ENCODE measurements at regions not wholly inside any gene's neighbourhood (a gene's known extent, or its start where the extent isn't known, plus 50 kb on each side); places are given as distances from the start of the nearest gene placed in this dataset.

DNA sequence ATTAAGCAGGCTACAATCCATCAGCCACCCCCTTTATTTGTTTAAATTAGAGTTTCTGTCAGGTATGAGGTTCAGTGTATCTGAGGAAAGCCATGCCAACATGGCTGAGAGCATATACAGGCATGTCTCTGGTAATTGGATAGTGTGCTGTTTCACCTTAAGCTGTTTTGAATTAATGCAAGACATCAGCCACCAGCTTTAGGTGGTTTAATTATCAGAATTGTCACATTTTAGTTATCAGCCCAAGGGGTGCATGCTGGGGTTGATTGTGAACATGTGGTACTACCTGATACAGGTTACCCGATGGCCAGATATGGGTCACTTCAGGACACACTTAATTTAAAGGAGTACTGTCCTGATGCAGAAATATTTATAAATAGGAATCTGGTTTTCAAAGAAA, 353.2 kb upstream of the TENM3 start:
- Histone ChIP-seq H3K4me1 (ENCODE audit: control insufficient read depth in 1 of 2, insufficient read depth in 2 of 2, low read length in 2 of 2) (no peaks in the 10 kb centered on the region), H4K20me1 (ENCODE audit: insufficient read depth) (no peaks in the 10 kb centered on the region), H3K4me2 (ENCODE audit: low read length) (no peak overlapping the region), H3K9me2 (ENCODE audit: insufficient read depth) (no peaks in the 10 kb centered on the region), H2AFZ (ENCODE audit: low read depth, low read length, poor library complexity, severe bottlenecking) (no peak overlapping the region), H3K27me3 (ENCODE audit: insufficient read depth, low read length) (no peaks in the 10 kb centered on the region; the same call in 1 of the 2 replicates), H3K4me3 (replicated peaks in 1 of 2; ENCODE audit: low read depth in 1 of 2, low read length in 2 of 2) (no peak overlapping the region), H3K9ac (ENCODE audit: low read length) (no peak overlapping the region), H3K9me3 (ENCODE audit: control insufficient read depth in 1 of 2, insufficient read depth in 1 of 2, low read depth in 1 of 2, low read length in 2 of 2) (no peaks in the 10 kb centered on the region), H3K79me2 (ENCODE audit: insufficient read depth, low read length) (no peaks in the 10 kb centered on the region), H3K27ac (ENCODE audit: low read depth, low read length) (no peak overlapping the region), H3K36me3 (ENCODE audit: control insufficient read depth in 1 of 2, insufficient read depth in 2 of 2, low read length in 2 of 2) (no peaks in the 10 kb centered on the region)
- RAD21 ChIA-PET (ENCODE audit: low non-redundant PET in 1 of 2, low total read pairs in 2 of 2, uncharacterized antibody in 2 of 2, unreplicated experiment in 2 of 2) = no interaction called here
- no TSS peak for BruUV-seq (replicated peaks)
- DNase-seq (ENCODE audit: low read depth, low spot score) = no peak
- POLR2A ChIA-PET = no interaction called here
- TF ChIP-seq RAD21 (IDR thresholded peaks at IDR 0.05; ENCODE audit: low read depth) (no peak), SRF (IDR thresholded peaks at IDR 0.05; ENCODE audit: low read depth) (no peak), EGR1 (IDR thresholded peaks at IDR 0.05; ENCODE audit: low read depth) (no peak), YY1 (IDR thresholded peaks at IDR 0.05; ENCODE audit: extremely low read depth, insufficient replicate concordance, low read depth, low read length) (no peak), ELF1 (IDR thresholded peaks at IDR 0.05; ENCODE audit: borderline replicate concordance, low read depth) (no peak), CEBPB (IDR thresholded peaks at IDR 0.05; ENCODE audit: low read depth) (no peak), CBX3 (IDR thresholded peaks at IDR 0.05; ENCODE audit: low read depth) (no peak), EZH2 (IDR thresholded peaks at IDR 0.05) (no peak), EZH2phosphoT487 (IDR thresholded peaks at IDR 0.05; ENCODE audit: borderline replicate concordance) (no peak), SP1 (IDR thresholded peaks at IDR 0.05; ENCODE audit: low read depth) (no peak), ZNF274 (IDR thresholded peaks at IDR 0.05; ENCODE audit: low read depth, low read length) (no peak), POLR2A (IDR thresholded peaks at IDR 0.05; ENCODE audit: borderline replicate concordance, extremely low read depth, insufficient read depth, insufficient read length) (no peak), FOSL1 (IDR thresholded peaks at IDR 0.05; ENCODE audit: low read depth) (no peak)
- TF ChIP-seq, protein P1, sequence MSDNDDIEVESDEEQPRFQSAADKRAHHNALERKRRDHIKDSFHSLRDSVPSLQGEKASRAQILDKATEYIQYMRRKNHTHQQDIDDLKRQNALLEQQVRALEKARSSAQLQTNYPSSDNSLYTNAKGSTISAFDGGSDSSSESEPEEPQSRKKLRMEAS (IDR thresholded peaks at IDR 0.05) = no peak
- TF ChIP-seq, protein P2, sequence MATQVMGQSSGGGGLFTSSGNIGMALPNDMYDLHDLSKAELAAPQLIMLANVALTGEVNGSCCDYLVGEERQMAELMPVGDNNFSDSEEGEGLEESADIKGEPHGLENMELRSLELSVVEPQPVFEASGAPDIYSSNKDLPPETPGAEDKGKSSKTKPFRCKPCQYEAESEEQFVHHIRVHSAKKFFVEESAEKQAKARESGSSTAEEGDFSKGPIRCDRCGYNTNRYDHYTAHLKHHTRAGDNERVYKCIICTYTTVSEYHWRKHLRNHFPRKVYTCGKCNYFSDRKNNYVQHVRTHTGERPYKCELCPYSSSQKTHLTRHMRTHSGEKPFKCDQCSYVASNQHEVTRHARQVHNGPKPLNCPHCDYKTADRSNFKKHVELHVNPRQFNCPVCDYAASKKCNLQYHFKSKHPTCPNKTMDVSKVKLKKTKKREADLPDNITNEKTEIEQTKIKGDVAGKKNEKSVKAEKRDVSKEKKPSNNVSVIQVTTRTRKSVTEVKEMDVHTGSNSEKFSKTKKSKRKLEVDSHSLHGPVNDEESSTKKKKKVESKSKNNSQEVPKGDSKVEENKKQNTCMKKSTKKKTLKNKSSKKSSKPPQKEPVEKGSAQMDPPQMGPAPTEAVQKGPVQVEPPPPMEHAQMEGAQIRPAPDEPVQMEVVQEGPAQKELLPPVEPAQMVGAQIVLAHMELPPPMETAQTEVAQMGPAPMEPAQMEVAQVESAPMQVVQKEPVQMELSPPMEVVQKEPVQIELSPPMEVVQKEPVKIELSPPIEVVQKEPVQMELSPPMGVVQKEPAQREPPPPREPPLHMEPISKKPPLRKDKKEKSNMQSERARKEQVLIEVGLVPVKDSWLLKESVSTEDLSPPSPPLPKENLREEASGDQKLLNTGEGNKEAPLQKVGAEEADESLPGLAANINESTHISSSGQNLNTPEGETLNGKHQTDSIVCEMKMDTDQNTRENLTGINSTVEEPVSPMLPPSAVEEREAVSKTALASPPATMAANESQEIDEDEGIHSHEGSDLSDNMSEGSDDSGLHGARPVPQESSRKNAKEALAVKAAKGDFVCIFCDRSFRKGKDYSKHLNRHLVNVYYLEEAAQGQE (IDR thresholded peaks at IDR 0.05; ENCODE audit: low read depth) = no peak
- TF ChIP-seq, protein P3, sequence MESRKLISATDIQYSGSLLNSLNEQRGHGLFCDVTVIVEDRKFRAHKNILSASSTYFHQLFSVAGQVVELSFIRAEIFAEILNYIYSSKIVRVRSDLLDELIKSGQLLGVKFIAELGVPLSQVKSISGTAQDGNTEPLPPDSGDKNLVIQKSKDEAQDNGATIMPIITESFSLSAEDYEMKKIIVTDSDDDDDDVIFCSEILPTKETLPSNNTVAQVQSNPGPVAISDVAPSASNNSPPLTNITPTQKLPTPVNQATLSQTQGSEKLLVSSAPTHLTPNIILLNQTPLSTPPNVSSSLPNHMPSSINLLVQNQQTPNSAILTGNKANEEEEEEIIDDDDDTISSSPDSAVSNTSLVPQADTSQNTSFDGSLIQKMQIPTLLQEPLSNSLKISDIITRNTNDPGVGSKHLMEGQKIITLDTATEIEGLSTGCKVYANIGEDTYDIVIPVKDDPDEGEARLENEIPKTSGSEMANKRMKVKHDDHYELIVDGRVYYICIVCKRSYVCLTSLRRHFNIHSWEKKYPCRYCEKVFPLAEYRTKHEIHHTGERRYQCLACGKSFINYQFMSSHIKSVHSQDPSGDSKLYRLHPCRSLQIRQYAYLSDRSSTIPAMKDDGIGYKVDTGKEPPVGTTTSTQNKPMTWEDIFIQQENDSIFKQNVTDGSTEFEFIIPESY (IDR thresholded peaks at IDR 0.05; ENCODE audit: extremely low read depth, insufficient replicate concordance, low read length) = no peak
- CTCF ChIA-PET = no interaction called here
- ATAC-seq = no peak
- intact Hi-C loops (cut with micrococcal nuclease) = no loop called here

Data from HCT116 (cell line).